ENCODE measurements at regions not wholly inside any gene's neighbourhood (a gene's known extent, or its start where the extent isn't known, plus 50 kb on each side); places are given as distances from the start of the nearest gene placed in this dataset.

- no peak for DNase-seq (ENCODE audit: low spot score)
- no peak for FAIRE-seq
These were observed 349.0 kb upstream of the TNP1 start for GRCh38 chr2:217208867-217209266.

- DNase-seq (ENCODE audit: low spot score) = no peak
- FAIRE-seq = no peak
These were observed 347.8 kb upstream of the TNP1 start for GRCh38 chr2:217207699-217208010.

- FAIRE-seq (no peak), DNase-seq (ENCODE audit: low spot score) (no peak)
These were observed 347.2 kb upstream of the TNP1 start for GRCh38 chr2:217206907-217207698.

DNA sequence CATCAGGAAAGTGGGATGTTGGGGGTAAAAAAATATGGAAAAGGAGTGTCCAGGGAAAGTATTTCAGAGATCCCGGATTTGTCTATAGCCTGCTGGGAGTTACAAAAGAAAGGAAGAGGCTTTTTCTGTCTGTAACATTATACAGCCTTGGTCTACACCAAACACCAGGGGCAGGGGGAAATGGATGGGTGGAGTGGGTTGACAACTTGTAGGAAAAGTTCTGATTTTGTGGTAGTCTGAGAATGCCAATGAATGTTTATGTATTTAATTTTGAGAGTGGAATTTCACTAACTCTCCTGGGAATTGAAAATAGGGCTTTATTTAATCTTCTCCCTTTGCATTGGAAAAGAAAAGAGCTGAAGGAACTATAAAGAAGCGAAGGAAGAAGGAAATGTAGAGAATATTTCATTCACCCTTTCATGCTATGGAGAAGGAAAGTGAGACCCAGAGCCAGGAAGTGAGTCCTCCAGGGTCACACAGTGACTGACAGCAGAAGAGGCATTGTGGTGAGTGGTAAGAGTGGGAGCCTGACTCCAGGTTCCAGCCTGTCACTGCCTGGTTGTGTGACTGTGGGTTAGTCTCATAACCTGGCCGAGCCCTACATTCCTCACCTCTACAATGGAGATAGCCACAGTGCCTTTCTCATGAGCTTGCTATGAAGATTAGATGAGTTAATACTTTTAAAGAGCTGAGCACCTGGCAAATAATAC, 346.3 kb upstream of the TNP1 start:
- no peak for DNase-seq (ENCODE audit: low spot score)
- no peak for FAIRE-seq

GRCh38 chr2:217204358-217204757, 344.5 kb upstream of the TNP1 start:
- FAIRE-seq = no peak
- no peak for DNase-seq (ENCODE audit: low spot score)

- no peak for FAIRE-seq
- DNase-seq (ENCODE audit: low spot score) = no peak
These were observed 343.2 kb upstream of the TNP1 start for GRCh38 chr2:217203086-217203485.

GRCh38 chr2:217199255-217199630, 339.4 kb upstream of the TNP1 start:
- no peak for FAIRE-seq
- DNase-seq (ENCODE audit: low spot score) = no peak

DNA sequence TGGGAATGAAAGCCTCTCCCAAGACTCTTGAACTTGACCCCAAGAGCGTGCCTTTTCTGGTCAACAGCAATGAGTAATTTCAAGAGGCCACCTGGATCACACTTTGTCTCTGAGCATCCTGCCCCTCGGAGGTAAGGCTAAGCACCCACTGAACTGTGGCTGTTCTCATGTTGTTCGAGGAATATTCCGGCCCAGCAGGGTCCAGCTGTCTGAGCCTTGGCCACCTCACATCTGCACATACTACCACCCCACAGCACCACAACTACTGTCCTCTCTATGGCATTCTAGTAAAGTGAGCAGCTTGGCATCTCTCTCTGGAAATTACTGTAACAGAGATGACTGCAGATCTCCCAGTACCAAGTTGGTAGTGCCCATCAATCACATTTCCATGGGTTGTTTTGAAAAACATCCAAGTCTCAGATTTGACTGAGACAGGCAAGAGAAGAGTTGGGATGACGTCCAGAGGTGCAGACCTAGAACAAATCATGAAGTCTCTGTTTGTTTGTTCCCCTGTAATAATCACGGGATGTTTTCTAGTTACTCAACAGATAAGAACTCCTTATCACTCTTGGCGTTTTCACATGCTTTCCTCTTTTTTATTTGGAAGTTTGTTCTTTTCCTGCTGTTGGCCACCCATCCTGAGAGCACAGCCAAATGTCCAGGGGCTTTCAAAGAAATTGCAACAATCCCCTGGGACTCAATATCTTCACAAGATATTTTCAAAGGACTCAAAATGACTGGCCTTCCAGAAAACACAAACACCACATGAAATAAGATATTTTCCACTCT, 336.0 kb upstream of the TNP1 start:
- DNase-seq (ENCODE audit: low spot score) (no peak), FAIRE-seq (no peak)

DNA sequence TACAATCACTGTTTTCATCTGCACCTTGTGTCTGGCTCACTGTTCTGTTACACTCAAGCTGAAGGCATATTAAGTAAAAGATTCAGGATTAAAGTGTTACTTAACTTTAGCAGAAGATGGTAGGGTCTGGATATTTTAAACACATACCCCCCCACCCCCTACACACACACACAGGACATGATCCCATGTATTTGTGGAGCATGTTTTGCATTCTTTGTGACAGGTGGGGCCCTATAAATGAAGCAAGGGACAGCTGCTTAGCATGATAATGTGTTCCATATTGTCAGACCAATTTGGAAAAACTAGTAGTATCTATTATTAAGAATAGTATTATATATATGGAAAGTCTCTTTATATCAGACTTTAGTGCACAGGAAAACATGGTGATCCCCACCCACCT, 335.2 kb upstream of the TNP1 start:
- no peak for FAIRE-seq
- DNase-seq (ENCODE audit: low spot score) = no peak

- DNase-seq (ENCODE audit: low spot score) (no peak), FAIRE-seq (no peak)
These were observed 333.8 kb upstream of the TNP1 start for GRCh38 chr2:217193431-217194340.

GRCh38 chr2:217192366-217192765, 332.5 kb upstream of the TNP1 start:
- FAIRE-seq = no peak
- no peak for DNase-seq (ENCODE audit: low spot score)

DNA sequence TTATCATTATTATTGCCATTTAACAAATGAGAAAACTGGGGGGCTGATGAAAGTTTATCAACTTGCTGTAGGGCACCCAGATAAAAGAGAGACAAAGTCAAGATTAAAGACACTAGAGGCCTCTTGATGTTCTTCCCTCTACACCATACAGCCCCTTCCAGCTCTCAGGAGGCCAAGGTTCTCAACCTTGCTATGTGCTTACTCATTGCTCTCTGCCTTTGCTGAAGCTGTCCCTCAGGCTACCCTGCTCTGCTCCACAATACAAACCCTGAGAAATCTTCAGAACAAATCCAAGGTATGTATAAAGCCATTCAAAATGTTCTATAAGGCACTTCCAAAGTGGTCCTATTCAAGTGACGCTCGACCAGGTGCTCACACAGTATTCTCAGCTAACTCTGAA, 329.9 kb upstream of the TNP1 start:
- no peak for FAIRE-seq
- no peak for DNase-seq (ENCODE audit: low spot score)

DNA sequence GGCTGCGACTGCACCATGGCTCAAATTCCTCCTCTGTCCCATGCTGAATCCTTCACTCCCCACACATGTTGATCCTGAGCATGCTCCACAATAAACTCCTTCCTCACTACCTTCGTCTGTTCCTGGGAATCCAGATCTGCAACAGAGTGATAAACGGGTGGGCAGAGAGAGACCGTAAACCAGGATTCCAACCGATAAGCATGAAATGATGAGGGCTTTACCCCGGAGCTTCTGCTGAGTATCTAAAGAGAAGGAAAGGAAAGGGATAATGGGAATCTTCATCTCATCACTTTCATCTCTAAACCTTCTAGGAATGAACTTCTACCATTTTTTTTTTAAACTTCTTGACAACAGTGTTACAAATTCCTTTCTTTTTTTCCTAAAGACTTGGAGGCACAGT, 329.3 kb upstream of the TNP1 start:
- FAIRE-seq (no peak), DNase-seq (ENCODE audit: low spot score) (no peak)

GRCh38 chr2:217186668-217187159, 326.9 kb upstream of the TNP1 start:
- no peak for FAIRE-seq
- DNase-seq (ENCODE audit: low spot score) = no peak

- FAIRE-seq (no peak), DNase-seq (ENCODE audit: low spot score) (no peak)
These were observed 326.3 kb upstream of the TNP1 start for GRCh38 chr2:217186152-217186551.

DNA sequence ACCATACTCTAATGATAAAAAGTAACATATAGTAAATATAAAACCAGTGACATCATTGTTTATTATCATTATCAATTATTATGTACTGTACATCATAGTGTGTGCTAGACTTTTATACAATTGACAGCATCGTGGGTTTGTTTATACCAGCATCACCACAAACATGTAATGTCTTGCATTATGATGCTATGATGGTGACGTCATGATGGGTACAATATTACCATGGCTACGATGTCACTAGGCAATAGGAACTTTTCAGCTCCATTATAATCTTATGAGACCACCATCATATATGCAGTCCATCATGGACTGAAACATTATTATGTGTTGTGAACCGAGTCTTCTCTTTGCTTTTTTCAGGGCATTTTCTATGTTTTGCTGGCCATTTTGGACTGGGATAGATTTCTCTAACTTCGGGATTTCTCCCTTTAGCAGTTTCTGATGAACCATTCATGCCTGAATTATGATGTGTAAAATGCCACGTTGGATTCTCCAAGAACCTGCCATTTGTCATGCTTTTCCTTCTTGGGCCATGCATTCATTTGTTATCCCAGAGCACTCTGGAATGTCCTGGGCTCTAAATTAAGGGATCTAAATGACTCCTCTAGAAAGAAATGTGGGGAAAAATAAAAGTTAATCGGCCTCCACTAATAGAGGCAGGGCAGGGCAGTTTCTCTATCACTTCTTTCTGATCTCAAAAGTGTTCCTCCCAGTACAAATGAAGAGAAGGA, 325.6 kb upstream of the TNP1 start:
- no peak for DNase-seq (ENCODE audit: low spot score)
- FAIRE-seq = no peak

GRCh38 chr2:217184242-217184641, 324.4 kb upstream of the TNP1 start:
- no peak for FAIRE-seq
- no peak for DNase-seq (ENCODE audit: low spot score)

DNA sequence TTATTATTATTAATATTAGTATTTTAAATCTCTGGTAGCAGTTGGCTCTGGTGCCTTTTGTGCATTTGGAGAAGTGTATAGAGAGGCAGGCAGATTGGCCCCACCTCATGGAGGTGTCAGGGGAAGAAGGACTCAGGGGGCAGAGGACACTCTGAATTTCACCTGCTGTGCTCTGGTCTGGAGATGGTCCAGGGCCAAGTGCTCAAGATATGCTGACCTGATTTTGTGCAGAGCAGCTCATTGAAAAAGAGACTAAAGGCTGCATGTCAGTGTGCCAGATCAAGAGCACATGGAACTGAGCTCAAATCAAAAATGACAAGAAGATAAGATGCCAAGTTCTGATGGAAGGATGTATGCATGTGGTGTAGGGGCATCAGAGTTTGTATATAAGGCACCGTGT, 323.6 kb upstream of the TNP1 start:
- DNase-seq (ENCODE audit: low spot score) (no peak), FAIRE-seq (no peak)

GRCh38 chr2:217182926-217183325, 323.1 kb upstream of the TNP1 start:
- no peak for FAIRE-seq
- no peak for DNase-seq (ENCODE audit: low spot score)

DNA sequence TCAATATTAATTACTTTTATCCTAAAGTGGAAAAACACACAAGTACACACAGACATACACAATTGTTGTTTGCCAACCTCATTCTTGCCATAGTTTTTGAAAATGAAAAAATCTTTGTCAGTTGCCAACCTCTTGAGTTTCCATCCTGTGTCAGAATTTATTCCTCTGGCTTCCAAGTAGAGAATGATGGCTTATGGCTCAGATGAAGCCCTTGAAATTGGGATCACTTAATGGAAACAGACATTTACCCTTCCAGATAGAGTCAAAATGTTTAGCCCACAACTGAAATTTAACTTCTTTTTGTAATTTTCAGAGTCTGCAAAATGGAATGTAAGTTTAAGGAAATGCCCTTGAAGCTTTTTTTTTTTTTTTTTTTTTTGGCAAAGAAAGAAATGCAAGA, 321.6 kb upstream of the TNP1 start:
- DNase-seq (ENCODE audit: low spot score) (no peak), FAIRE-seq (no peak)

GRCh38 chr2:217179854-217180253, 320.0 kb upstream of the TNP1 start:
- FAIRE-seq = no peak

More at GRCh38 chr2:217179854-217180253, 320.0 kb upstream of the TNP1 start:
- DNase-seq (ENCODE audit: low spot score) = no peak
